Fibroblast of peridontal ligament (primary cell): ENCODE measurements at regions not wholly inside any gene's neighbourhood (a gene's known extent, or its start where the extent isn't known, plus 50 kb on each side); places are given as distances from the start of the nearest gene placed in this dataset.
"Not testable (repeated sequence)": the region's sequence is repeated elsewhere in the genome, so short reads cannot be mapped to it uniquely, and the experiment has no call there.

ENCODE experiments used
- DNase-seq: peaks from one replicate; pipeline ENCODE4 v3.0.0-alpha.2; 2010; ENCODE audit errors: extremely low read depth

DNA sequence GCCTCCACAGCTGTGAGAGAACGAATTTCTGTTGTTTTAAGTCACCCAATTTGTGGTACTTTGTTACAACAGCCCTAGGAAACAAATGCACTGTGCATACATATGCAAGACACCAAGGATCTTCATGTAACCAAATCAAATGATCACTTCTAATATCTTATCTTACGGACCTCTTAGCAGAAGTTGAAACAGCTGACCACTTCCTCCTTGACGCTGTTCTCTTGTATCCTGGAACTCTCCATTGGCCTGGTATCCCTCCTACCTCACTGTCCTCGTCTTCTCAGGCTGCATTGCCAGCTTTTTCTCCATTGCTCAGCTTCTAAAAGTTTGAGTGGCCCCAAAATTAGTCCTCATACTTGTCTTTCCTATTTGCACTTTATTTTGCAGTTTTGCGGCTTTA lies 200.4 kb downstream of the DLEU7 start:
- no peak for DNase-seq

DNA sequence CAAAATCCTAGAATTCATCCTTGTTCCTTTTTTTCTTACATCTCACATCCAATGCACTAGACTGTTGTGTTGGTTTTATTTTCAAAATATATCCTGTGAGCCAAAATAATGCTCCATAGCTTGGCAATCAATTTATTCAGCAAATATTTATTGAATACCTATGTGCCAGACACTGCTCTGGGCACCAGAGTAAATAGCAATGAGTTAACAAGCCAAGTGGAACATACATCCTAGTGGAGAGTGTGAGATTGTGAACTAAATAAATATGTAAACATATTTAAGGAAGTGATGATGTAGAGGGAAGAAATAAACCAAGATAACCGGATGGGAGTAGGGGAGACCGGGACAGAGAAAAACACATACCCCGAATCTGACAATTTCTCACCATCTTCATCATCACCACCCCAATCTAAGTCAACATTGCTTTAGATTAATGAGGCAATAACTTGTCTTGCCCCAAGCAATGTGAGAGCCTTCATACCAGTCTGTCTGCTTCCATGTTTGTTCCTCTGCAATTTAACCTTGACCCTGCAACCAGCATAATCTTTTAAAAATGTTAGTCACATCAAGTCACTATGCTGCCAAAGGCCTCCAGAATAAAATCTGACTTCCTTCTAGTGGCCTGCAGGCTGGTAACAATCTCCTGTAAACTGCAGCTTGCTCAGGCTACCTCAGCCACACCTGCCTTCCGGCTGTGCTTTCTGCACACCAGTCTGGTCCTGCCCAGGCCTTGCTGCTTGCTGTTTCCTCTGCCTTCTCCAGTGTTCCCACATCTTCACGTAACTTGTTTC lies 199.2 kb downstream of the DLEU7 start:
- no peak for DNase-seq

DNA sequence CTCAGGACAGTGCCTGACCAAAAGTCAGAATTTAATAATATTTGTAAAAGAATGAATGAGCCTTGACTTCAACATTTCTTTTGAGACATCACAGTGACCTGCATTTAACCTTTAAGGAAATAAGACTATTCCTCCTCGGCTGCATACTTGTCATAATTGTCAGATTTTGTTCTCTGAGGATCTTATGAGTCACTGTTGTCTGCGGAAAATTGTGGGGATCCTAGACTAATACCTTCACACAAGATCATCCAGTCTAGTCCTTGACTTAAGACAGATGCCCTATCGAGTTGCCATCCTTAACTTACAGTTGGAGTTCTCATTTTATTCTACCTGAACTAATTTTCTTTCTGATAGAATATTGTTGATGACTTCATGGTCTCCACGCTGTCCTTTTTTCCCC lies 198.4 kb downstream of the DLEU7 start:
- peak; percentile 12 for DNase-seq

DNA sequence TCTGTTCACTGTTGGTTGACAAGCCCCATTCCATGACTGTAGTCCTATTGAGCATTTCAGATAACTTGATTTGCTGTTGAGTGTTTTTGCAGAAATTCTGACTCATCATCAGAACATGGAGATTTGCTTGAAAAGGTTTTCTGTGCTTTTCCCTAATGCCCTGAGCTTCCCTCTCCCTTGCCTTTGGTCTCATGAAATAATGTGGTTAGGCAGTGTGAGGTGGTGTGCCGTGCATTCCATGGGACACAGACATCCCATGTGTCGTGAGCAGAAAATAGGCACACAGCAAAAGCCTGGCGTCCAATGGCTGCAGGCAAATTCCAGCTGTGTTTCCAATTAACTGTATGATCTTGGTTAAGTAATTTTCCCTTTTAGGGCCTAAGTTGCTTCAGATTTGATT lies 197.4 kb downstream of the DLEU7 start:
- DNase-seq = peak; percentile 9

DNA sequence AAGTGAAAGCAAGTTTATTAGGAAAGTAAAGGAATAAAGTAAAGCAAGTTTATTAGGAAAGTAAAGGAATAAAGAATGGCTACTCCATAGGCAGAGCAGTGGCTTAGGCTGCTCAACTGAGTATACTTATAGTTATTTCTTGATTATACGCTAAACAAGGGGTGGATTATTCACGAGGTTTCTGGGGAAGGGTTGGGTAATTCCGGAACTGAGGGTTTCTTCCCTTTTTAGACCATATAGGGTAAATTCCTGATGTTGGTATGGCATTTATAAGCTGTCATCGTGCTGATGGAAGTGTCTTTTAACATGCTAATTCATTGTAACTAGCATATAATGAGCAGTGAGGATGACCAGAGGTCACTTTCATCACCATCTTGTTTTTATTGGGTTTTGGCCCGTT lies 194.3 kb downstream of the DLEU7 start:
- DNase-seq = no peak

DNA sequence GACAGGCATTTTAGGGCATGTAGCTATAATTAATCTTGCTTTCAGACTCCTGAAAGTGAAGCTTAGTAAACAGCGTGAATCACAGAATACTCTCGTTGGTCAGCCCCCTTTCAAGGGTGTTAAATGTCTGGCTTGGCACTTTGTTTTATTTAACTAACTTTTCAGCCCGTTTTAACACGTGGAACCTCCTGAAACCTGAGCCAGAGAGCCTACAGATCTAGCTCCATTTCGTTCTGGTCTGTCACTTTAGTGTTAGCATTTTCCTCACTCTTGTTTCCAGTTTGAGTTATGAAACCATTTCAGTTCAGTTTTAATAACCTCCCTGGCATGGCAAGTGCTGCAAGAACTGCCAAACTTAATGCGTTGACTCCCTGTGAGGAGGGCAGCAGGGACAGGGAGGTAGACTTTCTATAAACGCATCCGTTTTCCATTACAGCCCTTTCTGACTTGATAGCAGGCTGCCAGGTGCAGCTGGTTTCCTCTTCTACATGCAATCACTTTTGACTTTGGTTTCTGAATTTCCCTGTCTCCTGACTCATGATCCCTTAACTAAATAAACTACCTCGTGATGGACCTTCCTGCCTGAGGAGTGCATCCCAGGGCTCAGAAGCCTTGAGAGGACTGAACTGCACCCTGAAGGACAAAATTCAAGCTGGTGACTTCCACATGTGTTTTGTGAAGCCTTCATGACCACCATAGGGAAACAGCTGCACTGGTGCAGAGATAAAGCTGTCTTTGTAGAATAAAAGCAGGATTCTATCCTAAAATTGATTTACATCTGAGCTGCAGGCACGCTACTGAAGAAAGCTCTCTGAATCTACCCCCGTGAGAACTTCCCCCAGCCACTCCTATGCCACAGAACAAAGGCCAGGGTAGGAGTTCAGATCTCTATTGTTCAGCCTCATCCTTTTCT lies 192.6 kb downstream of the DLEU7 start:
- peak; percentile 57 for DNase-seq

DNA sequence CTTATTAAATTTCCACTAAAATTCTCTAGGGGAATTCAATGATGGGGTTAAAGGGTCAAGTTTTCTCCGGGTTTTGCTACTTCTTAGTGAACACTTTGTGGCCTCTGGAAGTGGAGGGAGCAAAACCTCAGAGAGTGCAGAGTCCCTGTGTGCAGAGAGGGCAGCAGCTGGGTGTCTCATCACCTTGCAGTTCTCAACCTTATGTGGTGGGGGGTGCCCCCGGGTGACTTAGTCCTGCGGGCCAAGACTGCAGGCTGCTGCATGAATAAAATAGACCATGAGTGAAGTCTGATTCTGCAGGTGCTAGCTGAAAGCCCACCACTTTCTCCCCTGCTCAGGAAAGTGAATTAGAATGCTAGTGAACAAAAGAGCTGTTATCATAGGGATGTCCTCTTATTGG lies 191.6 kb downstream of the DLEU7 start:
- no peak for DNase-seq

DNA sequence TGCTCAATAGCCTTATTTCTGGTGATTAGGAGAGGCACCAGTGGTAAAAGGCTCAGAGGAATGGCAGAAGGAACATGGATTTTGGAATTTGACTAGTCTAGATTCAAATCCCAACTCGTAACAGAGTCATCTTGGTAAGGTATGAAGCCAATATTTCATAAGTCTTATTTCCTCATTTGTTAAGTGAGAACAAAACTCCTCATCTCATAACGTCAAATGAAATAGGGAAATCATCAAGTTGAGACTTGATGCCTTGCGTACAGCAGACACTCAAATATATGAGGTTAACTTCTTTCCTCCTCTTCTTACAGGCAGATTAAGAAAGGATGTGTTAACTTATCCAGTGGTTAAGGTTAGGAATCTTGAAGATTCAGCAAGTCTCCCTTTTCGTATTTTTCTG lies 189.2 kb downstream of the DLEU7 start:
- DNase-seq = no peak

DNA sequence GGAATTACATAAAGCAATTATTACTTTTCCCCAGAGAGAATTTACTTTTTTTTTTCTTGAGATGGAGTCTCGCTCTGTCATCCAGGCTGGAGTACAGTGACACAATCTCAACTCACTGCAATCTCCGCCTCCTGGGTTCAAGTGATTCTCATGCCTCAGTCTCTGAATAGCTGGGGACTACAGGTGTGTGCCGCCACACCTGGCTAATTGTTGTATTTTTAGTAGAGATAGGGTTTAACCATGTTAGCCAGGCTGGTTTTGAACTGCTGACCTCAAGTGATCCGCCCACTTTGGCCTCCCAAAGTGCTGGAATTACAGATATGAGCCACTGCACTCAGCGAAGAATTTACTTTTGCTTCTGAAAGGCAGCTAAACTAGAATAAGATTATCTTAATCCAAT lies 181.6 kb downstream of the DLEU7 start:
- not testable (repeated sequence) for DNase-seq

DNA sequence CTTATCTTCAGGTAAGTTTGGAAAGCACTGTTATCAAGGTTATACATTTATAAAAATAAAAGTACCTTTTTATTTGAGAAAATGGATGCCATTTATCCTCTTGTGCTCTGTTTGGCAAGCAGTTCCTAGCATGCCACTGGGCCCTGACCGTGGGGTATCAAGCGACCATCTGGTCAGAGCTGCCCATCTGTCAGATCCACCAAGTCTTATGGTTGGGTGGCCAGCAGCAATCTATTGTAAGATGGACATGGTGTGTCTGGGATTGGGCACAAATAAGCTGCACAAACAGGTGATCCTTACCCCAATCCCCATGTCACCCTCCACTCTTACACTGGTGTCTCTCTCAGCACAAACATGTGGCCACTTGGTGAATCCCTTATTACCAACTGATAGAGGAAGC lies 178.5 kb downstream of the DLEU7 start:
- no peak for DNase-seq

DNA sequence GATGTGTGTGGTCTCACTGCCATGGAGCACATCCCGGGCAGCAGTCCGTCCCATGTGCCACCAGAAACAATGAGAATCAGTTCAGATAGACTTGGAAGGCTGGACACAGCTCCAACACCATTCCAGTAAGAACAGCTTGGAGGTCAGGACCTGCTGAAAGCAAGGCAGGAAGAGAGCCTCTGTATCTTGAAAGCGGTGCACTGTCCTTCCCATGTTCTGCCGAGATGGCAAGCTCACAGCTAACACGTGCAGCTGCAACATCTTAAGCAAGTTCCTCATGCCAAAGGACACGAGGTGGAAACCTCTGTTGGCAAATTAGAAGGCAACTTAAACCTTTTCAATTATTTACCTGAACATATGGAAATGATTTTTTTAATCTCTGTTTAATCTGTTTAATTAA lies 175.4 kb downstream of the DLEU7 start:
- DNase-seq = no peak

DNA sequence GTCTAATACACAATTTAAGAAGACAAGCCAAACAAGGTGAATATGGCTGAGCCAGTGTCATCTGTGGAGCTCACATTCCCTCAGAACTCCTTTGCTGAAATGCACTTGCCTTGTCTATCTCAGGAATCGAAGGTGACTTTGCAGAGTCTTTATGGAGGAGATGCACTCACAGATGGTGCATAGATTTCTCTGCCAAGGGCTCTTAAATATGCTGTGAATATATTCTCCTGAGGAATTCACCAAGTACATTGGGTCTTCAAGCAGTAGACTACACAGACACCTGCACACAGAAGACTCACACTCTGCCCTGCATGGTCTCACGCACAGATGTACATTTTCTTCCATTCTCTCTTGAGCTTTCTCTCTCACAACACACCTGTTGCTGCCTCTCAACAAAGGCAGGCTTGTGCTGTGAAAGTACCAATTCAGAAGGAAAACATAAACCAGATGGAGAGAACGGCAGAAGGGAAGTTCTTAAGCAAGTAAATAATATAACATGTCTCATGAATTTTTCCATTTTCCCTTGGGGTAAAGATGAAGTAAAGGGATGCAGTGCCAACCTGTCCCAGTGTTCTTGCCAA lies 174.7 kb downstream of the DLEU7 start:
- DNase-seq = no peak

DNA sequence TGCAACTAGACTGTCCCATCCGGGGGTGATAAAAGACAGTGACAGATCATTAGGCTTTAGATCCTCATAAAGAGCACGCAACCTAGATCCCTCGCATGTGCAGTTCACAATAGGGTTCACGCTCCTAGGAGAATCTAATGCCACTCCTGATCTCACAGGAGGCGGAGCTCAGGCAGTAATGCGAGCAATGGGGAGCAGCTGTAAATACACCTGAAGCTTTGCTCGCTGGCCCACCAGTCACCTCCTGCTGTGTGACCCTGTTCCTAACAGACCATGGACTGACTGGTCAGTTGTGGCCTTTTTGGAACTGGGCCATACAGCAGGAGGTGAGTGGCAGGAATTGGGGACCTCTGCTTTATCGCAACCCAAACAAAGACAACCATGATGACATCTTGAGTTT lies 173.2 kb downstream of the DLEU7 start:
- no peak for DNase-seq

DNA sequence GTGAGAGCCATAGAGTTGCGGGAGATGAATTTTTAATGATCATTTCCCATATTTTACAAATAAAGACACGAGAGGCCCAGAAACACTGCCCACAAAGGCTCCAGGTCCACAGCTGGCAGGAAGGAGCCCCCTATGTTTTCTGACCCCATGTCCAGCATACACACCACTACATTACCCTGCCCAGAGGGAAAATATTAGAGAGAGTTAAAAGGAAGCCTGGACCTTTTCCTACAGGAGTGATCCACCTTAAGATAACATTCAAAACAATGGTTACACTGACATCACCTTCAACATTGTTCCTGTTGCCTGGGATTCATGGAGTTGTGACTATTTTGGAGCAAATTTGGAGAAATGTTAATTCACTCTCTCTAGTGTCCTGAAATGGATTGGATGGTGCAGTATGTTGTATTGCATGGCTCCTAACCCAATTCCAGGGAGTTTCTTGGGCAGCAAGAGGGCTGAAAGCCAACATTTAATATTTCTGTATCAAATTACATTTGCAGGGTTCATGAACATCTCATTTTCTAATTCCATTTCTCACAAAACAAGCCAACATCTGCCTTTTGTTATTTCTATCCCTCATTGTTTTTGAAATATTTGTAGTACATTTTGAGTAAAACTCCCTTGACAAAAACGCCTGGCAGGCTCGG lies 172.5 kb downstream of the DLEU7 start:
- peak; percentile 77 for DNase-seq

DNA sequence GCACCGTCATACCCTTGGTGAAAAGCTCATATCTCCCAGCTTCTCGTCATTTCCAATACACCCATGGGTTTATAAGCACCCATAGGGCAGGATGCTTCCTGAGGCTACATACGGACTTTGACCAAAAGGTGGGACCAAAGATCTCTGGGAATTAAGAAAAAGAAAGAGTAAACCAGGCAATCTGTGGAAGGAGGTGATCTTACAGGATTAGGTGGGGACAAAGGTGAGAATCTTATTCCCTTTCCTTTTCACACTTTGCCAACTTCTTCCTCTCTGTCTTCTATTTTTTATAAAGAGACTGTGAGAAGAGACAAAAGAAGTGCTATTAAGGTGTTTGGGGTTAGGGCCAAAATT lies 172.0 kb downstream of the DLEU7 start:
- DNase-seq = no peak

DNA sequence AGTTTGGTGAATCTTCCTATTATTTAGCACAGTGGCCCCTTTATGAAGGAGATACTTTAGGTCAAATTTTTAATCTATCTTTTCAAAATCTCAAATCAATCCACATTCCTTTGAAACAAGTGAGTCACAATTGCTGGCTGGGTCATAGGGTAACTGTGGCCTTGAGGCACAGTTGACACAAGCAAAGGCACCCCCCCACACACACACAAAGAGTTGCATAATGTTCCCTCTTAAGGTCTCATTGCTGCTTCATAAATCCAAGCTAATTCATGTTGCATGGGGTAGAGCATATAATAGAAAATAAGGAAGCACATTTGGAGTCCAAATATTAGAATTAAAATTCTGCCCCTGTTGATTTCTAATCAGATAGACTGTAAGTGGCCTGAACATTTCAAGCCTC lies 171.5 kb downstream of the DLEU7 start:
- no peak for DNase-seq

DNA sequence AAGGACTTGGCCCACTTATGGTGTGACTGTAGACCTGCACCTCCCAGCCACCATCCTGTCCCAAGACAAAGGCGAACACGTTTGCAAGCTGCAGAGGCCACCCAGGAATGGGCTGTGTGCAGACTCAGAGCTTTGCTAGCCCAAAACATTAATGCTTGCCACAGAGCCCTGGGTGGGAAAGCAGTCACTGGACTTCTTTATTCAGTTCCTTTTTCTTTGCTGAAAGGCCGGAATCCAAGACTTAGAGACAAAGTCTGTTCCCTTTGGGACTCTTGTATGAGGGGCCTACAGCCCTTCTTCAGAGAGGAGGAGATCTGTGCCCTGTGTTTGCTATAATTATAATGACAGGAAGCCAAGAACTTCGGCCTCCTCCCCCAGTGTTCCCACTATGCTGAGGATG lies 167.8 kb downstream of the DLEU7 start:
- no peak for DNase-seq

DNA sequence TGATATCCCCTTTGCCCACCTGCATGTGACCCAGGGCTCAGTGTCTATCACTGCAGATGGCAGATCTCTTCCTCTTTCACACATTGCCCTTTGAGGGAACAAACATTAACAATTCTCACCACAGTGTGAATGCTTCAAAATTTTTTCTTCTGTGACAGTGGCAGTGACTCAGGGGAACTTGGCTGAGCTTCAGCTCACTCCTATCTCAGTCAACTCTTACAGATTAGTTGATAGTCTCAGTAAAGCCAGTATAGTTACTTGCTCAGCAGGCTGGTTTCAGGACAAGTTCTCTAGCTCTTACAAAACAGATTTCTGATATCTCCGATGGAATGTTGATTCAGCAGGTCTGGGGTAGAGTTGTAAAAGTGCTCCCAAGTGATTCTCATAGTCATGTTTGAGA lies 166.9 kb downstream of the DLEU7 start:
- DNase-seq = peak; percentile 43

DNA sequence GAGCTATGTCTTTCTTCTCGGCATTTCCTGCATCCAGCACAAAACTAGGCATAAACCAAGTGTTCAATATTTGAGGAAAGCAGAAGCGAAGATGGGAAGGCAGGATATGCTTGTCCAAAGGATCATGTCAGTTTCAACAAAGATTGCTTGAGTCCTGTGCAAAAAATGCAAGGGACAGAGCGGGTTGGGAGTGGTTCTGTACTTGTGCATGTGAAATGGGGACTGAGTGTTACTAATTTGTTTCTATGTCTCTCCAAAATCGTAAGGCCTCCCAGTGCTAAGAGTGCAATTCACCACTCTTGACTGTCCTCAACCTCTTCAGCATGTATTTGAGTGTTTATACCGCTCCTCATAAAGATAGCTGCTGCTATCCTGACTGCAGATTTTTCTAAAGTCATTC lies 166.2 kb downstream of the DLEU7 start:
- no peak for DNase-seq

DNA sequence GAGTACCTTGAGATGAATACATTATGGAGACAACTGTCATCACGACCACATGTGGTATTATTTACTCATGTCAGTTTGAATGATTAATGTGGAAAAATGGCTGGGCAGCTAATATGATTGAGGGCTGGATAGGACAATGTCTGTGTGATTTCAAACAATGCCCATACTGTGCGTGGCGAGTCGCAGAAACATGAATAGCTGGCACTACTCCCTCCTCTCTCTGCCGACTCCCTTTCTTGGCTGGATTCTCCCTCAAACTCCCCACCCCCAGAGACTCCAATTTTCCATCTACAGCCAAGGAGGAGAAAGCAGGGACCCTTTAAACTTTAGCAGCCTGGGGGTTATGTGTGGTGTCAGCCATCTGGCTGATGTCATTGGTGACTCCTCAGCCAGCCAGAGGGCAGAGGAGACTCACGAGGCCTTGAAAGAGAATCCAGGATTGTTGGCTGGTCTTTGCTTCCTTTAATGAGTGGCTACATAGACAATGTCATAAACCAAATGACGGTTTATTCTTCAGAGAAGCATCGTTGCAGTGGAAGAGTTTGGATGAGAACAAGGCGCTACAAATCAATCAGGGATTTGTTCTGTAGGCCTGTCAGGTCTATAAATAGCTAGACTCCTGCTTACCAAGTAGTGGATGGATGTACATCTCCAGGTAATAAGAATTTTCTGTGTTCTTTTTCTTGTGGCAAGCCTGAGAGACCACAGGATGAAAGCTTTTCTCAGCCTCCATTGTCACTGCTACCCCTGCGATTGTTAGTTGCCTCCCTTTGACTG lies 165.6 kb downstream of the DLEU7 start:
- DNase-seq = no peak

DNA sequence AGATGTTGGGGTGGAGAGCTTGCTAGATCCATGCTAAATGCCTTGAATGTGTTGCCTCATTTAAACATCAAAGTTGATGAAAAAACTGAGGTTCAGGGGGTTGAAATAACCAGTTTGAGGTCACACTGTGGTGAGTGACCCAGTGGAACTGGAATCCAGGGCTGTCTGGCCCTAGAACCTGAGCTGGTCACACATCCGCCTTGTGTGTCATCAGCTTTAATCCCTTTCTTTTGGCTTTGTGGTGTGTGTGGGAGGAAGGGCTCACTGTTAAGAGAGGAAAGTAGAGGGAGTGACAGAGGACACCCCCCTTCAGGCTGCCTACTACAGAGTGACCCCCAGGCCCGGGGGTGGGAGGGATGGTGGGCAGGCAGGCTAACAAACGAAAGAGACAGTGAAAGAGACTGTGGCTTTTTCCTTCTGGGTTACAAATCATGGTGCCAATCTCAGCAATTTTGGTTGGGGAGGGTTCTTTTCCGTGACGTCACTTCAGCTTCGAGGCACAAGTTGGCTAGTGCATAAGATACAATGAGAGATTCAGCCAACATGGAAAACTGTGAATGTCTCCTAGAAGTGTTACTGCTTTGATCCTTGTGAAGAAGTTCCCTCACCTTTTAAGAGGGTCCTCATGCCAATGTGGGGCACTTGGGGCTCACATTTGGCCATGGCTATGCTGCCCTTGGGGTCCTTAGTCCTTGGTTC lies 164.9 kb downstream of the DLEU7 start:
- DNase-seq = peak; percentile 49
